Natural killer cell (primary cell): ENCODE measurements at regions not wholly inside any gene's neighbourhood (a gene's known extent, or its start where the extent isn't known, plus 50 kb on each side); places are given as distances from the start of the nearest gene placed in this dataset.

ENCODE experiments used
- ATAC-seq, 3 donors: fragments of 150-1000 bp in 2 of 3; fragments of 200-7000 bp in 1 of 3; cut with Tn5 transposase; 1 replicate in 1 of 3; 2 replicates in 2 of 3; pipeline ENCODE4 v1.10.0; 2021; ENCODE audit warnings: mild to moderate bottlenecking in 2 of 3, moderate library complexity in 2 of 3
- DNase-seq, 2 donors: peaks; one replicate each; pipeline versions ENCODE4 v3.0.0 to v3.0.0-alpha.2; 2013 to 2021; ENCODE audit warnings: mixed read lengths in 1 of 2
- H3K27ac ChIP-seq: one replicate; pipeline ENCODE4 v1.5.1; 2013; ENCODE audit warnings: mild to moderate bottlenecking, low read length
- H3K27me3 ChIP-seq: one replicate; pipeline ENCODE4 v1.6.1; 2013; ENCODE audit warnings: low read length; ENCODE audit not compliant: control insufficient read depth, insufficient read depth
- H3K36me3 ChIP-seq: one replicate; pipeline ENCODE4 v1.6.1; 2013; ENCODE audit warnings: low read length; ENCODE audit not compliant: control insufficient read depth, insufficient read depth
- H3K4me1 ChIP-seq: one replicate; pipeline ENCODE4 v1.6.1; 2013; ENCODE audit warnings: low read length; ENCODE audit not compliant: control insufficient read depth, insufficient read depth
- H3K4me3 ChIP-seq: one replicate; pipeline ENCODE4 v1.5.1; 2013; ENCODE audit warnings: low read length
- H3K9me3 ChIP-seq: one replicate; pipeline ENCODE4 v1.6.1; 2013; ENCODE audit warnings: low read length; ENCODE audit not compliant: control insufficient read depth, insufficient read depth
- H3K27ac Mint-ChIP-seq, 2 donors: one replicate each; pipeline ENCODE4 v1.8.0; 2022; ENCODE audit warnings: mild to moderate bottlenecking in 2 of 2, mixed read lengths in 2 of 2, moderate library complexity in 1 of 2
- H3K27me3 Mint-ChIP-seq, 2 donors: one replicate each; pipeline ENCODE4 v1.8.0; 2022; ENCODE audit warnings: low read depth in 2 of 2, mixed read lengths in 2 of 2
- H3K36me3 Mint-ChIP-seq: one replicate; pipeline ENCODE4 v1.8.0; 2022; ENCODE audit warnings: mixed read lengths
- H3K4me1 Mint-ChIP-seq, 2 donors: one replicate each; pipeline ENCODE4 v1.8.0; 2022; ENCODE audit warnings: mixed read lengths in 2 of 2
- H3K4me3 Mint-ChIP-seq: one replicate; pipeline ENCODE4 v1.8.0; 2022; ENCODE audit warnings: mild to moderate bottlenecking, moderate library complexity, mixed read lengths
- H3K9me3 Mint-ChIP-seq, 2 donors: one replicate each; pipeline ENCODE4 v1.8.0; 2022; ENCODE audit warnings: mixed read lengths in 2 of 2
- WGBS: methylation state at CpG from one replicate; pipeline ENCODE4 v1.1.7; 2013; ENCODE audit warnings: missing lambda C conversion rate; ENCODE audit not compliant: insufficient coverage; 5-methylcytosine and 5-hydroxymethylcytosine counted together
- intact Hi-C: fragments of 100-400 bp; cut with micrococcal nuclease; formaldehyde crosslinking; loops from one replicate; pipeline ENCODE4 v1.14.2; 2022
- TF ChIP-seq, protein P1 (sequence below): fragments of 200-600 bp; IDR thresholded peaks from one replicate; pipeline ENCODE4 v1.8.0; 2022; ENCODE audit warnings: antibody characterized with exemption

DNA sequence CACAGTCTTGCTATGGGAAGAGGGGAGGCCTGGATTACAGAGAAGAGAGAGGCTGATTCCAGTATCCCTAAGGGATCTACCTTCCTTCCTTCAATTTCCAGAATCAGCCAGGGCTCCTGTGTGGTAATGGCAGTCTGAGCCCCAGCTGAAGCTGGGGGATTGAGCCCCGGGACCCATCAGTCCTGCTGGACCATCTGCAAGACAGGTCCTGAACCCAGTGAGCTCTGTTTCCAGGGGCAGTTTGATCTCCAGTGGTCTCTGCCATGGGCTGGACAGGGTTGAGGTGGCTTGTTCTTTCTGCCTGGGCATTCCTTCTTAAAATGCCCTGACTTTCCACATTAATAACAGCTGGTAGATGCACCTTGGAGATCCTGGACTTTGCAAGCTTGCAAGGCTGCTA is 685.2 kb downstream of the TBL1XR1 start:
- Mint-ChIP-seq H3K4me1 (no peaks in the 10 kb centered on the region), H3K27me3 (no peaks in the 10 kb centered on the region), H3K36me3 (peaks cover 8% of the 10 kb centered on the region), H3K4me3 (no peak overlapping the region), H3K9me3 (peaks cover 11 to 20% of the 10 kb centered on the region in 2 donors), H3K27ac (no peak overlapping the region)
- H3K27ac ChIP-seq = no peak overlapping the region
- no peaks in the 10 kb centered on the region for H3K27me3 ChIP-seq
- 80% methylated on average over 1 of the region's 1 CpG for WGBS
- ATAC-seq = no peak
- TF ChIP-seq, protein P1, sequence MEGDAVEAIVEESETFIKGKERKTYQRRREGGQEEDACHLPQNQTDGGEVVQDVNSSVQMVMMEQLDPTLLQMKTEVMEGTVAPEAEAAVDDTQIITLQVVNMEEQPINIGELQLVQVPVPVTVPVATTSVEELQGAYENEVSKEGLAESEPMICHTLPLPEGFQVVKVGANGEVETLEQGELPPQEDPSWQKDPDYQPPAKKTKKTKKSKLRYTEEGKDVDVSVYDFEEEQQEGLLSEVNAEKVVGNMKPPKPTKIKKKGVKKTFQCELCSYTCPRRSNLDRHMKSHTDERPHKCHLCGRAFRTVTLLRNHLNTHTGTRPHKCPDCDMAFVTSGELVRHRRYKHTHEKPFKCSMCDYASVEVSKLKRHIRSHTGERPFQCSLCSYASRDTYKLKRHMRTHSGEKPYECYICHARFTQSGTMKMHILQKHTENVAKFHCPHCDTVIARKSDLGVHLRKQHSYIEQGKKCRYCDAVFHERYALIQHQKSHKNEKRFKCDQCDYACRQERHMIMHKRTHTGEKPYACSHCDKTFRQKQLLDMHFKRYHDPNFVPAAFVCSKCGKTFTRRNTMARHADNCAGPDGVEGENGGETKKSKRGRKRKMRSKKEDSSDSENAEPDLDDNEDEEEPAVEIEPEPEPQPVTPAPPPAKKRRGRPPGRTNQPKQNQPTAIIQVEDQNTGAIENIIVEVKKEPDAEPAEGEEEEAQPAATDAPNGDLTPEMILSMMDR = no peak
- peaks cover 39% of the 10 kb centered on the region for H3K9me3 ChIP-seq
- intact Hi-C loops = no loop called here
- no peaks in the 10 kb centered on the region for H3K4me1 ChIP-seq
- no peaks in the 10 kb centered on the region for H3K36me3 ChIP-seq
- no peak for DNase-seq
- H3K4me3 ChIP-seq = no peak overlapping the region

DNA sequence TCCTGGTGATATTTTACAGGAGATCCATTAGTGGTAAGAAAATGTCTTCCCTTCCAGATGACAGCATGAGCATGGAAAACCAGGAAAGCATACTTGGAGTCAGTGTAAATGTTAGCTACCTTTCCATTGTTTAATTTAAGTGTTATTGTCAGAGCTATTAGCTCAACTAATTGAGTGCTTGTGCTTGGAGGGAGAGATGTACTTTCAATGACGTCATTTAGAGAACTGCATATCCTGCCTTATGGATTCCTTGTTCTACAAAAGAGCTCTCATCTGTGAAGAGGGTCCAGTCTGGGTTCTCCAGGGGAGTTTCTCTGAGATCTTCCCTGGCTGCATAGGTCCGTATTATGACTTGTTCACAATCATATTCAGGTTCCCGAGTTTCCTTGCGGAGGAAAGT is 687.2 kb downstream of the TBL1XR1 start:
- Mint-ChIP-seq H3K27ac (no peak overlapping the region), H3K4me1 (no peaks in the 10 kb centered on the region), H3K27me3 (no peaks in the 10 kb centered on the region), H3K36me3 (peaks cover 8% of the 10 kb centered on the region), H3K4me3 (no peak overlapping the region), H3K9me3 (peaks cover 10 to 20% of the 10 kb centered on the region in 2 donors)
- intact Hi-C loops = no loop called here
- H3K4me1 ChIP-seq = no peaks in the 10 kb centered on the region
- H3K27ac ChIP-seq = no peak overlapping the region
- no peaks in the 10 kb centered on the region for H3K27me3 ChIP-seq
- TF ChIP-seq, protein P1 = no peak
- DNase-seq (no peak), ATAC-seq (no peak)
- peaks cover 39% of the 10 kb centered on the region for H3K9me3 ChIP-seq
- 88% methylated on average over 4 of the region's 4 CpGs for WGBS
- no peaks in the 10 kb centered on the region for H3K36me3 ChIP-seq
- no peak overlapping the region for H3K4me3 ChIP-seq

DNA sequence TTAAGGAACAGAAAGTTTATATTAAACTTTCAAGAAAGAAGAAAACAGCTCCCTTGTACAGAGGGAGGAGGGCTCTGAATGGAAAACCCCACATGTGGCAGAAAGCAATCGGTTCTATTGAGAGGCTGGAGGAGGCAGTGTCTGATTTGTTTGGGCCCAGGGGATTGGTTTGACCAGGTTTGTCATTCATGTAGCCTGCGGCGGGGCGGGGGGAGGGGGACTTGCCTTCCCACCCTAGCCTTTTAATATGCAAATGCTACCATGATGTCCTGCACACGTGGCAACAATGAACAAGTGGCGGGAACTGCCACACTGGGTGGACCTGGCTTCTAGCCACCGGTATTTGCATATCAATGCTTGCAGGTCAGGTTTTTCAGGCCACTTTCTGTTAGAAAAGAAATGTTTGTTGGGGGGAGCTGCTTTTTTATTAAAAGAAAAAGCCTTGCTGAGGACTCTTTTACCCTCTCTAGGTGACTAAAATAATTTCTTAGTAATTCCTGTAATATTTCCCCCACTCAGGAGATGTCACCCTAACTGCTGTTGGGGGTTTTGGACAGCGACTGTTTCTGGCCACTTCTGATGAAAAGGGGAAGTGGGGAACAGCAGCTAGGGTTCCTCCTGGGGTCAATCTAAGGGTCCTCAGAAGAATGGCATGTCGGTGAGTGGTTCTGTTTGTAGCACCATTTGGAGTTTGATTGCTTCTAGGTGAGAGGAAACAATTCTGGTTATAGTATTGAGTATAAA is 691.2 kb downstream of the TBL1XR1 start:
- H3K27ac ChIP-seq = no peak overlapping the region
- ATAC-seq (no peak), DNase-seq (no peak)
- no peaks in the 10 kb centered on the region for H3K27me3 ChIP-seq
- intact Hi-C loops = no loop called here
- TF ChIP-seq, protein P1 = no peak
- H3K4me3 ChIP-seq = no peak overlapping the region
- 70% methylated on average over 9 of the region's 9 CpGs for WGBS
- no peak overlapping the region for H3K4me3 Mint-ChIP-seq
- no peaks in the 10 kb centered on the region for H3K36me3 ChIP-seq
- H3K4me1 Mint-ChIP-seq = no peaks in the 10 kb centered on the region
- H3K4me1 ChIP-seq = no peaks in the 10 kb centered on the region
- H3K9me3 Mint-ChIP-seq = peaks cover 9 to 10% of the 10 kb centered on the region in 2 donors
- H3K27me3 Mint-ChIP-seq = no peaks in the 10 kb centered on the region
- H3K36me3 Mint-ChIP-seq = no peaks in the 10 kb centered on the region
- H3K27ac Mint-ChIP-seq = no peak overlapping the region
- peaks cover 6% of the 10 kb centered on the region for H3K9me3 ChIP-seq

DNA sequence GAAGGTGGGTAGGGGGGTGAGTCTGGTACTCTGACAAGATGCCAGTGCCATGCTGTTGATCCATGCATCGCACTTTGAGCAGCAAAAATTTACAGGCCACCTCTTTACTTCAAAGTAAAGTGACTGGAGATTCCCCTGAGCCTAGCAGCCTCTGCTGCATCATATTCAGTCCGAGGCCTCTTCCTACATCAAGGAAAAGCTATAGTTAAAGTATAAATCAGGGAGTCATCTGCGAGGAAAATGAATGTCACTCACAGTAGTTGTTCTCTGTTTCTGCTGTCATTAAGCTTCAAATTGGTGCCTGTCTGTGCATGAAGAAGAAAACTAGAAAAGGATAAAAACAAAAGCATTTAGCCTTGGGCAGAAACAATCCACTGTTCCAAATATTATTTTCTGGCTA is 706.2 kb downstream of the TBL1XR1 start:
- ATAC-seq (no peak), DNase-seq (no peak)
- Histone ChIP-seq H3K36me3 (no peaks in the 10 kb centered on the region), H3K4me1 (no peaks in the 10 kb centered on the region), H3K9me3 (peaks cover 4% of the 10 kb centered on the region), H3K27ac (no peak overlapping the region), H3K27me3 (no peaks in the 10 kb centered on the region), H3K4me3 (no peak overlapping the region)
- 85% methylated on average over 3 of the region's 3 CpGs for WGBS
- H3K27ac Mint-ChIP-seq = no peak overlapping the region
- no peaks in the 10 kb centered on the region for H3K27me3 Mint-ChIP-seq
- intact Hi-C loops = no loop called here
- no peak overlapping the region for H3K4me3 Mint-ChIP-seq
- no peaks in the 10 kb centered on the region for H3K4me1 Mint-ChIP-seq
- peaks cover 6% of the 10 kb centered on the region for H3K36me3 Mint-ChIP-seq
- TF ChIP-seq, protein P1 = no peak
- peaks cover 11% of the 10 kb centered on the region in 2 donors for H3K9me3 Mint-ChIP-seq
